Suprapubic skin (tissue), 4 donors: ENCODE measurements at regions not wholly inside any gene's neighbourhood (a gene's known extent, or its start where the extent isn't known, plus 50 kb on each side); places are given as distances from the start of the nearest gene placed in this dataset.
A peak's percentile ranks its signal among the peaks of the same experiment; 100 is the strongest.

Experiments
- CTCF ChIP-seq, 2 donors: fragments of 200-600 bp in 1 of 2; fragments of 450-650 bp in 1 of 2; sonication (generic) in 1 of 2; IDR thresholded peaks; one replicate each; pipeline ENCODE4 v1.5.1; 2016 to 2019; ENCODE audit warnings: antibody characterized with exemption in 2 of 2, mild to moderate bottlenecking in 1 of 2, moderate library complexity in 1 of 2
- EP300 ChIP-seq: sonication (generic); formaldehyde crosslinking; IDR thresholded peaks from one replicate; pipeline ENCODE4 v1.6.1; 2017; ENCODE audit warnings: antibody characterized with exemption
- POLR2A ChIP-seq, 2 donors: fragments of 450-650 bp; IDR thresholded peaks; one replicate each; pipeline ENCODE4 v1.6.1; 2017; ENCODE audit warnings: antibody characterized with exemption in 2 of 2, mild to moderate bottlenecking in 2 of 2, moderate library complexity in 2 of 2
- POLR2AphosphoS5 ChIP-seq, 3 donors: sonication (generic); formaldehyde crosslinking; IDR thresholded peaks; one replicate each; pipeline ENCODE4 v1.6.1; 2017; ENCODE audit warnings: antibody characterized with exemption in 3 of 3

GRCh38 chr2:19738707-19739106, 163.1 kb downstream of the TTC32 start:
- TF ChIP-seq CTCF (IDR thresholded peaks at IDR 0.05) (no peak), POLR2AphosphoS5 (IDR thresholded peaks at IDR 0.05) (peak in 2 of 3 donors; percentile 50 to 72), POLR2A (IDR thresholded peaks at IDR 0.05) (no peak), EP300 (no peak)
